GM23338 (cell line): ENCODE measurements at regions not wholly inside any gene's neighbourhood (a gene's known extent, or its start where the extent isn't known, plus 50 kb on each side); places are given as distances from the start of the nearest gene placed in this dataset.

Source experiments
- ATAC-seq: fragments of 200-7000 bp; cut with Tn5 transposase; 3 replicates; pipeline ENCODE4 v1.9.1; 2020
- DNase-seq: peaks from one replicate; pipeline ENCODE4 v3.0.0-alpha.2; 2015; ENCODE audit warnings: low spot score
- H2AFZ ChIP-seq: fragments of 200-600 bp; sonication (generic); 2 replicates; pipeline ENCODE4 v1.8.0; 2016; ENCODE audit warnings: antibody characterized with exemption, mild to moderate bottlenecking, moderate library complexity
- H3F3A ChIP-seq: fragments of 200-600 bp; sonication (generic); replicated peaks from 2 replicates; pipeline ENCODE4 v1.8.0; 2017; ENCODE audit warnings: antibody characterized with exemption, mixed run types, low read depth
- H3K27ac ChIP-seq: fragments of 200-600 bp; sonication (generic); 2 replicates; pipeline ENCODE4 v1.6.1; 2016; ENCODE audit warnings: low read depth
- H3K27me3 ChIP-seq: fragments of 200-600 bp; sonication (generic); 2 replicates; pipeline ENCODE4 v1.8.0; 2016; ENCODE audit warnings: mild to moderate bottlenecking, mixed run types, moderate library complexity; ENCODE audit not compliant: insufficient read depth
- H3K36me3 ChIP-seq: fragments of 200-600 bp; sonication (generic); 2 replicates; pipeline ENCODE4 v1.8.0; 2016; ENCODE audit warnings: mild to moderate bottlenecking; ENCODE audit not compliant: insufficient read depth
- H3K4me1 ChIP-seq: fragments of 200-600 bp; sonication (generic); 2 replicates; pipeline ENCODE4 v1.8.0; 2016; ENCODE audit warnings: mild to moderate bottlenecking, moderate library complexity; ENCODE audit not compliant: insufficient read depth
- H3K4me2 ChIP-seq: fragments of 200-600 bp; sonication (generic); 2 replicates; pipeline ENCODE4 v1.7.1; 2017; ENCODE audit warnings: mixed run types
- H3K4me3 ChIP-seq: fragments of 200-600 bp; sonication (generic); 2 replicates; pipeline ENCODE4 v1.6.1; 2016; ENCODE audit warnings: mixed run types
- H3K79me2 ChIP-seq: fragments of 200-600 bp; sonication (generic); replicated peaks from 2 replicates; pipeline ENCODE4 v1.8.0; 2017; ENCODE audit warnings: mild to moderate bottlenecking; ENCODE audit not compliant: insufficient read depth
- H3K9me2 ChIP-seq: fragments of 200-600 bp; sonication (generic); 2 replicates; pipeline ENCODE4 v1.8.0; 2017; ENCODE audit not compliant: insufficient read depth
- H4K20me1 ChIP-seq: fragments of 200-600 bp; sonication (generic); replicated peaks from 2 replicates; pipeline ENCODE4 v1.8.0; 2017; ENCODE audit warnings: mild to moderate bottlenecking; ENCODE audit not compliant: insufficient read depth
- H3K27ac Mint-ChIP-seq: 2 replicates; pipeline ENCODE4 v1.8.0; 2020; ENCODE audit warnings: inconsistent platforms, mild to moderate bottlenecking, moderate library complexity, mixed read lengths
- H3K27me3 Mint-ChIP-seq: 3 replicates; pipeline ENCODE4 v1.8.0; 2022; ENCODE audit warnings: low read depth, mild to moderate bottlenecking, moderate library complexity, mixed read lengths, inconsistent platforms; ENCODE audit not compliant: insufficient read depth, poor library complexity
- H3K36me3 Mint-ChIP-seq: 3 replicates; pipeline ENCODE4 v1.8.0; 2021; ENCODE audit warnings: low read depth, mild to moderate bottlenecking, inconsistent platforms, moderate library complexity, mixed read lengths
- H3K4me1 Mint-ChIP-seq: 3 replicates; pipeline ENCODE4 v1.8.0; 2020; ENCODE audit warnings: mild to moderate bottlenecking, inconsistent platforms, mixed read lengths
- H3K4me3 Mint-ChIP-seq: 3 replicates; pipeline ENCODE4 v1.8.0; 2021; ENCODE audit warnings: moderate library complexity, mild to moderate bottlenecking, inconsistent platforms, mixed read lengths
- H3K9me3 Mint-ChIP-seq: 3 replicates; pipeline ENCODE4 v1.8.0; 2020; ENCODE audit warnings: moderate library complexity, mild to moderate bottlenecking, inconsistent platforms, mixed read lengths
- CREB1 ChIP-seq: fragments of 250-450 bp; sonication (Bioruptor Pico); IDR thresholded peaks from 2 replicates; pipeline ENCODE4 v1.5.0; 2020; ENCODE audit warnings: low read depth, mild to moderate bottlenecking, moderate library complexity
- EZH2 ChIP-seq: fragments of 200-600 bp; sonication (generic); IDR thresholded peaks from one replicate; pipeline ENCODE4 v1.8.0; 2017; ENCODE audit warnings: antibody characterized with exemption, mild to moderate bottlenecking, low read depth; ENCODE audit not compliant: unreplicated experiment
- EZH2phosphoT487 ChIP-seq: fragments of 200-600 bp; sonication (generic); IDR thresholded peaks from one replicate; pipeline ENCODE4 v1.8.1; 2018; ENCODE audit warnings: antibody characterized with exemption; ENCODE audit not compliant: unreplicated experiment
- JUNB ChIP-seq: IDR thresholded peaks from one replicate; pipeline ENCODE4 v1.6.1; 2016; ENCODE audit warnings: antibody characterized with exemption; ENCODE audit not compliant: unreplicated experiment
- STAT1 ChIP-seq: IDR thresholded peaks from one replicate; pipeline ENCODE4 v1.6.1; 2016; ENCODE audit warnings: antibody characterized with exemption; ENCODE audit not compliant: unreplicated experiment
- ZNF114 ChIP-seq: fragments of 250-450 bp; sonication (Bioruptor Pico); IDR thresholded peaks from 2 replicates; pipeline ENCODE4 v1.5.0; 2020; ENCODE audit warnings: mild to moderate bottlenecking, moderate library complexity
- TF ChIP-seq, protein P1 (sequence below): IDR thresholded peaks from one replicate; pipeline ENCODE4 v1.6.1; 2018; ENCODE audit warnings: antibody characterized with exemption; ENCODE audit not compliant: unreplicated experiment
- TF ChIP-seq, protein P2 (sequence below): IDR thresholded peaks from 2 replicates; pipeline ENCODE4 v1.6.1; 2016; ENCODE audit warnings: antibody characterized with exemption

DNA sequence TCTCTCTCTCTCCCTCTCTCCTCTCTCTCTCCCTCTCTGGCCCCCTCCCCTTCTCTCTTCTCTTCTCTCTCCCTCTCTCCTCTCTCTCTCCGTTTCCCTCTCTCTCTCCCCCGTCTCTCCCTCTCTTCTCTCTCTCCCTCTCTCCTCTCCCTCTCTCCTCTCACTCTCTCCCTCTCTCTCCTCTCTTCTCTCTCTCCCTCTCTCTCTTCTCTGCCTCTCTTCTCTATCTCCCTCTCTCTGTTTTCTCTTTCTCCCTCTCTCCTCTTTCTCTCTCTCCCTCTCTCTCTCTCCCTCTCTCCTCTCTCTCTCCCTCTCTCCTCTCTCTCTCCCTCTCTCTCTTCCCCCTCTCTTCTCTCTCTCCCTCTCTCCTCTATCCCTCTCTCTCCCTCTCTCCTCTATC, 98.3 kb upstream of the FGF3 start:
- Mint-ChIP-seq H3K27me3 (peaks cover 21% of the 10 kb centered on the region), H3K9me3 (no peaks in the 10 kb centered on the region), H3K4me1 (no peaks in the 10 kb centered on the region; the same call in 2 of the 3 replicates), H3K36me3 (no peaks in the 10 kb centered on the region), H3K27ac (no peak overlapping the region), H3K4me3 (no peak overlapping the region)
- H3K27ac ChIP-seq: no peak overlapping the region
- ATAC-seq (no peak), DNase-seq (no peak)
- no peaks in the 10 kb centered on the region for H3K36me3 ChIP-seq
- H2AFZ ChIP-seq: no peak overlapping the region
- no peaks in the 10 kb centered on the region for H3K4me1 ChIP-seq
- no peak overlapping the region for H3K4me2 ChIP-seq
- H4K20me1 ChIP-seq: no peaks in the 10 kb centered on the region
- peaks cover 7% of the 10 kb centered on the region; the same call in 1 of the 2 replicates for H3K27me3 ChIP-seq
- H3K4me3 ChIP-seq: no peak overlapping the region
- TF ChIP-seq, protein P1, sequence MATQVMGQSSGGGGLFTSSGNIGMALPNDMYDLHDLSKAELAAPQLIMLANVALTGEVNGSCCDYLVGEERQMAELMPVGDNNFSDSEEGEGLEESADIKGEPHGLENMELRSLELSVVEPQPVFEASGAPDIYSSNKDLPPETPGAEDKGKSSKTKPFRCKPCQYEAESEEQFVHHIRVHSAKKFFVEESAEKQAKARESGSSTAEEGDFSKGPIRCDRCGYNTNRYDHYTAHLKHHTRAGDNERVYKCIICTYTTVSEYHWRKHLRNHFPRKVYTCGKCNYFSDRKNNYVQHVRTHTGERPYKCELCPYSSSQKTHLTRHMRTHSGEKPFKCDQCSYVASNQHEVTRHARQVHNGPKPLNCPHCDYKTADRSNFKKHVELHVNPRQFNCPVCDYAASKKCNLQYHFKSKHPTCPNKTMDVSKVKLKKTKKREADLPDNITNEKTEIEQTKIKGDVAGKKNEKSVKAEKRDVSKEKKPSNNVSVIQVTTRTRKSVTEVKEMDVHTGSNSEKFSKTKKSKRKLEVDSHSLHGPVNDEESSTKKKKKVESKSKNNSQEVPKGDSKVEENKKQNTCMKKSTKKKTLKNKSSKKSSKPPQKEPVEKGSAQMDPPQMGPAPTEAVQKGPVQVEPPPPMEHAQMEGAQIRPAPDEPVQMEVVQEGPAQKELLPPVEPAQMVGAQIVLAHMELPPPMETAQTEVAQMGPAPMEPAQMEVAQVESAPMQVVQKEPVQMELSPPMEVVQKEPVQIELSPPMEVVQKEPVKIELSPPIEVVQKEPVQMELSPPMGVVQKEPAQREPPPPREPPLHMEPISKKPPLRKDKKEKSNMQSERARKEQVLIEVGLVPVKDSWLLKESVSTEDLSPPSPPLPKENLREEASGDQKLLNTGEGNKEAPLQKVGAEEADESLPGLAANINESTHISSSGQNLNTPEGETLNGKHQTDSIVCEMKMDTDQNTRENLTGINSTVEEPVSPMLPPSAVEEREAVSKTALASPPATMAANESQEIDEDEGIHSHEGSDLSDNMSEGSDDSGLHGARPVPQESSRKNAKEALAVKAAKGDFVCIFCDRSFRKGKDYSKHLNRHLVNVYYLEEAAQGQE: no peak
- TF ChIP-seq EZH2phosphoT487 (no peak), ZNF114 (no peak), CREB1 (no peak), STAT1 (no peak), EZH2 (no peak), JUNB (no peak)
- TF ChIP-seq, protein P2, sequence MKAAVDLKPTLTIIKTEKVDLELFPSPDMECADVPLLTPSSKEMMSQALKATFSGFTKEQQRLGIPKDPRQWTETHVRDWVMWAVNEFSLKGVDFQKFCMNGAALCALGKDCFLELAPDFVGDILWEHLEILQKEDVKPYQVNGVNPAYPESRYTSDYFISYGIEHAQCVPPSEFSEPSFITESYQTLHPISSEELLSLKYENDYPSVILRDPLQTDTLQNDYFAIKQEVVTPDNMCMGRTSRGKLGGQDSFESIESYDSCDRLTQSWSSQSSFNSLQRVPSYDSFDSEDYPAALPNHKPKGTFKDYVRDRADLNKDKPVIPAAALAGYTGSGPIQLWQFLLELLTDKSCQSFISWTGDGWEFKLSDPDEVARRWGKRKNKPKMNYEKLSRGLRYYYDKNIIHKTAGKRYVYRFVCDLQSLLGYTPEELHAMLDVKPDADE: no peak
- no peaks in the 10 kb centered on the region for H3K9me2 ChIP-seq
- no peaks in the 10 kb centered on the region for H3F3A ChIP-seq
- no peaks in the 10 kb centered on the region for H3K79me2 ChIP-seq

DNA sequence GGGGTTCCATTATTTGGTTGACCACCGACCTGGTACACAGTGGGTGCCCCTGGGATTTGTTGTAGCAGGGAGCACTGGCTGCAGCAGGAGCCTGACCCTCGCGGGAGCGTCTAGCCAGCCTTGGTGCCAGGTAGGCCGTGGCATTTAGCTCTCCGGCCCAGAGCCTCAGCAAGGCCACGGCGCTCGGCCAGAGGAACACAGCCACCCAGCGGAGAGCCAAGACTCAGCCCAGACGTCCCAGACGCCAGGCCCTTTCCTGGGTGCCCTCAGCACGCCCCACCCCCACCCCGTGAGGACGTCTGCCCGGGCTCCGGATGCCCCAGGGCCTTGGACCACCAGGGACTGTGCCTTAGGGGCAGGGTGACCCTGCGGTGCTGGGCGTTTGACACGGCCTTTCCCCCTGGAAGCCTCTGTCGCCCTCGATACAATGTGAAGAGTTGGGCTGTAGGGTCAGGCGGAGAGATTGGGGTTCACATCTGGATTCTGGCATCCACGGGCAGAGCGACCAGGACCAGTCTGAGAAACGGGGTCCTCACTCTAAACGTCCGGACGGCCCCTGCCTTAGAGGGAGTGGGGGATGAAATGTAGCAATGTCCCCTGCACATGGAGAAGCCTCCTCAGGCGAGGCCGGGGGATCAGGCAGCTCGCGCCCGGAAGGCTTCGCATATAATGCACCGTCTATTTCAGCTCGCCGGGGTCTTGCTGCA, 99.2 kb upstream of the FGF3 start:
- ATAC-seq (no peak), DNase-seq (no peak)
- Histone ChIP-seq H3K4me3 (no peak overlapping the region), H3F3A (no peaks in the 10 kb centered on the region), H3K79me2 (no peaks in the 10 kb centered on the region), H3K27ac (no peak overlapping the region), H2AFZ (no peak overlapping the region), H3K36me3 (no peaks in the 10 kb centered on the region), H4K20me1 (no peaks in the 10 kb centered on the region), H3K4me1 (no peaks in the 10 kb centered on the region), H3K27me3 (peaks cover 7% of the 10 kb centered on the region; the same call in 1 of the 2 replicates), H3K4me2 (no peak overlapping the region; the same call in 1 of the 2 replicates), H3K9me2 (no peaks in the 10 kb centered on the region)
- no peaks in the 10 kb centered on the region; the same call in 2 of the 3 replicates for H3K4me1 Mint-ChIP-seq
- no peak overlapping the region for H3K27ac Mint-ChIP-seq
- H3K27me3 Mint-ChIP-seq: peaks cover 21% of the 10 kb centered on the region
- no peak overlapping the region for H3K4me3 Mint-ChIP-seq
- H3K36me3 Mint-ChIP-seq: no peaks in the 10 kb centered on the region
- H3K9me3 Mint-ChIP-seq: no peaks in the 10 kb centered on the region
- TF ChIP-seq ZNF114: no peak
